ENCODE measurements at regions not wholly inside any gene's neighbourhood (a gene's known extent, or its start where the extent isn't known, plus 50 kb on each side); places are given as distances from the start of the nearest gene placed in this dataset.

- TF ChIP-seq, protein P1, sequence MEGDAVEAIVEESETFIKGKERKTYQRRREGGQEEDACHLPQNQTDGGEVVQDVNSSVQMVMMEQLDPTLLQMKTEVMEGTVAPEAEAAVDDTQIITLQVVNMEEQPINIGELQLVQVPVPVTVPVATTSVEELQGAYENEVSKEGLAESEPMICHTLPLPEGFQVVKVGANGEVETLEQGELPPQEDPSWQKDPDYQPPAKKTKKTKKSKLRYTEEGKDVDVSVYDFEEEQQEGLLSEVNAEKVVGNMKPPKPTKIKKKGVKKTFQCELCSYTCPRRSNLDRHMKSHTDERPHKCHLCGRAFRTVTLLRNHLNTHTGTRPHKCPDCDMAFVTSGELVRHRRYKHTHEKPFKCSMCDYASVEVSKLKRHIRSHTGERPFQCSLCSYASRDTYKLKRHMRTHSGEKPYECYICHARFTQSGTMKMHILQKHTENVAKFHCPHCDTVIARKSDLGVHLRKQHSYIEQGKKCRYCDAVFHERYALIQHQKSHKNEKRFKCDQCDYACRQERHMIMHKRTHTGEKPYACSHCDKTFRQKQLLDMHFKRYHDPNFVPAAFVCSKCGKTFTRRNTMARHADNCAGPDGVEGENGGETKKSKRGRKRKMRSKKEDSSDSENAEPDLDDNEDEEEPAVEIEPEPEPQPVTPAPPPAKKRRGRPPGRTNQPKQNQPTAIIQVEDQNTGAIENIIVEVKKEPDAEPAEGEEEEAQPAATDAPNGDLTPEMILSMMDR (IDR thresholded peaks at IDR 0.05): no peak
- TF ChIP-seq POLR2A (IDR thresholded peaks at IDR 0.05): no peak
Measured at GRCh38 chr17:34182036-34182803, 72.9 kb upstream of the CCL2 start.

Measured in testis (tissue), 2 donors.